Lower leg skin (tissue), 3 donors: ENCODE measurements at regions not wholly inside any gene's neighbourhood (a gene's known extent, or its start where the extent isn't known, plus 50 kb on each side); places are given as distances from the start of the nearest gene placed in this dataset.

Source experiments
- CTCF ChIP-seq, 3 donors: fragments of 450-650 bp; IDR thresholded peaks; one replicate each; pipeline ENCODE4 v1.5.1; 2016; ENCODE audit warnings: antibody characterized with exemption in 3 of 3, mild to moderate bottlenecking in 3 of 3, moderate library complexity in 2 of 3
- POLR2A ChIP-seq, 2 donors: fragments of 450-650 bp; IDR thresholded peaks; one replicate each; pipeline ENCODE4 v1.6.1; 2016 to 2017; ENCODE audit warnings: antibody characterized with exemption in 2 of 2, mild to moderate bottlenecking in 1 of 2, moderate library complexity in 1 of 2

GRCh38 chr11:98358551-98358950 is 662.2 kb upstream of the CNTN5 start:
- no peak for TF ChIP-seq CTCF (IDR thresholded peaks at IDR 0.05)
- no peak for TF ChIP-seq POLR2A (IDR thresholded peaks at IDR 0.05)
